Uterus (tissue), 3 donors: ENCODE measurements at regions not wholly inside any gene's neighbourhood (a gene's known extent, or its start where the extent isn't known, plus 50 kb on each side); places are given as distances from the start of the nearest gene placed in this dataset.

ENCODE experiments used
- DNase-seq, 2 donors: peaks; one replicate each; pipeline ENCODE4 v3.0.0-alpha.2; 2019 to 2020
- H3K27ac ChIP-seq, 2 donors: fragments of 200-600 bp; sonication (generic); 1 replicate in 1 of 2; 2 replicates in 1 of 2; pipeline ENCODE4 v1.5.1; 2016 to 2018
- H3K27me3 ChIP-seq, 2 donors: fragments of 200-600 bp; sonication (generic); one replicate each; pipeline ENCODE4 v1.5.1; 2018 to 2019; ENCODE audit warnings: control low read depth in 1 of 2
- H3K36me3 ChIP-seq, 2 donors: fragments of 200-600 bp; sonication (generic); one replicate each; pipeline ENCODE4 v1.5.1; 2019; ENCODE audit warnings: control low read depth in 1 of 2
- H3K4me1 ChIP-seq, 2 donors: fragments of 200-600 bp; sonication (generic); one replicate each; pipeline ENCODE4 v1.5.1; 2018 to 2019; ENCODE audit warnings: control low read depth in 1 of 2
- H3K4me3 ChIP-seq, 2 donors: fragments of 200-600 bp; sonication (generic); 1 replicate in 1 of 2; 2 replicates in 1 of 2; pipeline ENCODE4 v1.5.1; 2018 to 2019; ENCODE audit warnings: mild to moderate bottlenecking in 1 of 2
- H3K9me3 ChIP-seq, 2 donors: fragments of 200-600 bp; sonication (generic); one replicate each; pipeline ENCODE4 v1.5.1; 2019; ENCODE audit warnings: control low read depth in 1 of 2
- CTCF ChIP-seq, 4 experiments: fragments of 200-600 bp in 2 of 4; fragments of 450-650 bp in 2 of 4; sonication (generic) in 2 of 4; IDR thresholded peaks; one replicate each; pipeline ENCODE4 v1.5.1; 2016 to 2019; ENCODE audit warnings: antibody characterized with exemption in 4 of 4, mild to moderate bottlenecking in 2 of 4, moderate library complexity in 1 of 4
- POLR2A ChIP-seq, 2 donors: fragments of 450-650 bp; IDR thresholded peaks; one replicate each; pipeline ENCODE4 v1.6.1; 2016; ENCODE audit warnings: antibody characterized with exemption in 2 of 2, mild to moderate bottlenecking in 1 of 2, moderate library complexity in 1 of 2
- intact Hi-C: fragments of 100-400 bp; cut with DNase I; formaldehyde crosslinking; loops from one replicate; pipeline ENCODE4 v1.15.1; 2023; ENCODE audit warnings: low total_unique reads
- donor health status: DM: yes; HTN: yes; CAD: no.

DNA sequence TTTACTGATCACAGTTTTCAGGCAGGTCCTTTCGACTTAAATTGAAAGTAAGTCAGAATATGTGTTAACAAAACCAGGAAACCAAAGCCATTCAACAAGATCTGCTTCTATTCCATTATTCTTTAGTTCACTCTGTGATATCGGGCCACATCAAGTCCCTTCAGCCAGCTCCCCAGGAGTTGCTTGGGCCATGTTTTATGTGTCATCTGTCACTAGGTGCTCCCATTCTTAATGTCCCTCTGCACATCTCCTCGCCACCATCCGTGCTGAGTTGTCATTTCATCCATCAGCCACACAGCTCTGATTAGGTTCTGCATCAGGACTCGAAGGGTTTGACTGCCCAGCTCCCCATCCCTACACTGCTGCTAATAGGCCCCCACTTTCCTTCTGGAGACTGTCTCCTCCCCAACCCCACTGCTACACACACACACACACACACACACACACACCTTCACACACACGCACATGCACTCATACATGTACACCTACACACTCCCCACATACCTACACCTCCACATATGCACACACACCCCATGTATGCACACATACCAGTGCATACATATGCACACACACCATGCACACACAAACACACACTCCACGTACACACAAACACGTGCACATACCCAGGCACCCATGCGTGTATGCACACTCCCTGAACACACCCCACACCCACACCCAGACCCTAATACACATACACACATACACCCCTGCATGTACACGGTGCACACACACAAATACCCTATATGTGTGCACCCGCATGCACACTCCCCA, 143.3 kb upstream of the GMDS start:
- Histone ChIP-seq H3K27ac (no peak overlapping the region), H3K9me3 (no peaks in the 10 kb centered on the region), H3K36me3 (no peaks in the 10 kb centered on the region), H3K27me3 (no peaks in the 10 kb centered on the region), H3K4me3 (no peak overlapping the region), H3K4me1 (no peaks in the 10 kb centered on the region)
- intact Hi-C loops = no loop called here
- no peak for DNase-seq
- TF ChIP-seq CTCF (IDR thresholded peaks at IDR 0.05) (no peak), POLR2A (IDR thresholded peaks at IDR 0.05) (no peak)

GRCh38 chr6:2387445-2387844, 142.0 kb upstream of the GMDS start:
- intact Hi-C loops = no loop called here

DNA sequence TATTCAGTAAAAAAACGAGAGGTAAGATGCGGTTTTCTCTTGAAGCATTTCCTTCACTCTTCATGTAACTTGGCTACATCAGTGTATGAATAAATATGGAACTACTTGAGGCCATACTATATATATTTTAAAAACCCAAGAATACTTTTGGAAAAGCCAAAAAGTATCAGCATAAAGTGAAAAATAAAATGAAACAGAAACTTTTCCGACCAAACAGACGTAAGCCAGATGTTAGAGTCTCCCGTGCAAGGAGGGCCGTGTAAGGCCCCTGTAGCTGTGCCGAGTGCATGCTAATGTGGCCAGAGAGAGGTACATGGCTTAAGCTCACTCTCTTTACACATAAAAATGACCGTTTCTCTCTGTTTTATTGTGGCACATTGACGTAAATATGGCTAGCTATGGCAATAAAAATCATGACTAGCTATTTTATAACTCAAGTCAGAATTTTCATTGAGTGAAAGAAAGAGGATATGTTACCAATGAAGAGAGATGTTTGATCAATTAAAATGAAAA, 140.1 kb upstream of the GMDS start:
- TF ChIP-seq POLR2A (IDR thresholded peaks at IDR 0.05) (no peak), CTCF (IDR thresholded peaks at IDR 0.05) (no peak)
- H3K4me1 ChIP-seq = no peaks in the 10 kb centered on the region
- no peaks in the 10 kb centered on the region for H3K9me3 ChIP-seq
- no peak overlapping the region for H3K4me3 ChIP-seq
- no peak for DNase-seq
- no peak overlapping the region for H3K27ac ChIP-seq
- intact Hi-C loops = no loop called here
- no peaks in the 10 kb centered on the region for H3K27me3 ChIP-seq
- no peaks in the 10 kb centered on the region for H3K36me3 ChIP-seq

More at GRCh38 chr6:2387445-2387844, 142.0 kb upstream of the GMDS start:
- Histone ChIP-seq H3K27ac (no peak overlapping the region), H3K9me3 (no peaks in the 10 kb centered on the region), H3K4me3 (no peak overlapping the region), H3K36me3 (no peaks in the 10 kb centered on the region), H3K4me1 (no peaks in the 10 kb centered on the region), H3K27me3 (no peaks in the 10 kb centered on the region)
- TF ChIP-seq POLR2A (IDR thresholded peaks at IDR 0.05) = no peak
- TF ChIP-seq CTCF (IDR thresholded peaks at IDR 0.05) = no peak
- no peak for DNase-seq

DNA sequence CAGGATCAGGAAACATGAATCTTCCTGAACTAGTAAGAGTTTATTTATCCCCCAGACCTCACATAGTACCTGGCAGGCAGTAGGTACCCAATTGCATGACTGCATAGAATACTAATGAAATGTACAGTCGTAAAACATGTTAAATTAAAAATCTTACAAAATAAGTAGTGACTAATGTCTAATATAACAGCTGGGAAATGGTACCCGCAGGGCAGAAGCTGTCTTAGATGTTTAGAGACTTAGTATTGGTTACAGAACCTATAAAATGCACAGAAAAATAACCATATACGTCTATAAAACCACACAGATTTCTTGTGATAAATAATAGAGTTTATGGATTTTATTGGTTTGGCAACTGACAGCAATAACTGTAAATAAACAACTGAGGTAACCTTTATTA, 139.1 kb upstream of the GMDS start:
- Histone ChIP-seq H3K9me3 (no peaks in the 10 kb centered on the region), H3K4me1 (no peaks in the 10 kb centered on the region), H3K27me3 (no peaks in the 10 kb centered on the region), H3K27ac (no peak overlapping the region), H3K4me3 (no peak overlapping the region), H3K36me3 (no peaks in the 10 kb centered on the region)
- TF ChIP-seq POLR2A (IDR thresholded peaks at IDR 0.05) (no peak), CTCF (IDR thresholded peaks at IDR 0.05) (no peak)
- DNase-seq = no peak
- intact Hi-C loops = no loop called here

DNA sequence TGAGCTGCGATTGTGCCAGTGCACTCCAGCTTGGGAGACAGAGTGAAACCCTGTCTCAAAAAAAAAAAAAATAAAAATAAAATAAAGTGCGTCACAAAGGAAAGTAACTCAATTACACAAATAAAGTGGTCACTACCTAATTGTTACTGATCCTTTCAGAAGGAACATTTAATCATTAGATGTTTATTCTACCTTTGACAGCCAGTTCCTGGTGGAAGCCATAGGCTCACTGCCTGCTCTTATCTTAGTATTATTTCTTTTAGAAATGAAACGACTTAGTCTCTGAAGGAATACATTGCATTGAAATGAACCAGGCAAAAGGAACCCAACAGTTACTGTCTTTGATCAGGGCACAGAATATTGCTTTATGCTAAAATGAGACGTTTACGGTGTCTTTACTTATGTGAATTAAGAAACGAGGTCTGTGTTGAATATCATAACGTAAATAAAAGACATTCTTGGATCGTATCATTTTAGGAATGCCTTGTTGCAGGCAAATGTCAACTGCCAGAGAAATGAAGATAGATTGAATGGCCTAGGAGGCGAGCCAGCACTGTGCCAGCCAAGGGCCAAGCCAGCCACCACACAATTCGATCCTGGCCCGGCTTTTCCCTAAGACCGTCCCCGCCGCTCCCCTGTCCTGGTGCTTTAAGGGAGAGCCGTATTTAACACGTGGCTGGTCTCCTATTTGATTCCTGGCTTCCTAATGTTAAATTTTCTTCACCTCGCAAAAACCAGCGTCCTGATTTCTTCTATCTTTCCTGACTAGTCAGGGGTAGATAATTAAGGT, 136.7 kb upstream of the GMDS start:
- intact Hi-C loops = no loop called here
- no peak for DNase-seq
- TF ChIP-seq CTCF (IDR thresholded peaks at IDR 0.05) (no peak), POLR2A (IDR thresholded peaks at IDR 0.05) (no peak)
- Histone ChIP-seq H3K4me3 (no peak overlapping the region), H3K4me1 (no peaks in the 10 kb centered on the region), H3K27ac (peak overlapping the region in 1 of 2 donors; percentile 21), H3K9me3 (no peaks in the 10 kb centered on the region), H3K27me3 (no peaks in the 10 kb centered on the region), H3K36me3 (no peaks in the 10 kb centered on the region)
